22Rv1 (cell line): ENCODE measurements at regions not wholly inside any gene's neighbourhood (a gene's known extent, or its start where the extent isn't known, plus 50 kb on each side); places are given as distances from the start of the nearest gene placed in this dataset.

ENCODE experiments used
- CTCF ChIP-seq: fragments of 450-650 bp; IDR thresholded peaks from 2 replicates; pipeline ENCODE4 v1.5.1; 2017; ENCODE audit warnings: mild to moderate bottlenecking
- ZFX ChIP-seq: fragments of 450-650 bp; IDR thresholded peaks from 2 replicates; pipeline ENCODE4 v1.6.1; 2017; ENCODE audit warnings: antibody characterized with exemption, borderline replicate concordance

GRCh38 chr21:17444828-17445227 lies 68.0 kb upstream of the CXADR start:
- no peak for TF ChIP-seq CTCF
- TF ChIP-seq ZFX: no peak
